Panc1 (cell line): ENCODE measurements at regions not wholly inside any gene's neighbourhood (a gene's known extent, or its start where the extent isn't known, plus 50 kb on each side); places are given as distances from the start of the nearest gene placed in this dataset.

Experiments
- CTCF ChIP-seq: fragments of 450-650 bp; IDR thresholded peaks from 2 replicates; pipeline ENCODE4 v1.5.1; 2017; ENCODE audit warnings: mild to moderate bottlenecking
- POLR2AphosphoS5 ChIP-seq: IDR thresholded peaks from 2 replicates; pipeline ENCODE4 v1.6.1; 2012; ENCODE audit warnings: mild to moderate bottlenecking, low read depth, low read length, moderate library complexity
- SIN3A ChIP-seq: IDR thresholded peaks from 2 replicates; pipeline ENCODE4 v1.6.1; 2012; ENCODE audit warnings: low read depth, mild to moderate bottlenecking, low read length, moderate library complexity, borderline replicate concordance; ENCODE audit not compliant: insufficient read depth

- no peak for TF ChIP-seq CTCF
- TF ChIP-seq POLR2AphosphoS5 = no peak
- TF ChIP-seq SIN3A = no peak
These were observed 270.6 kb downstream of the RCHY1 start for GRCh38 chr4:75243570-75243969.
